CD4-positive, CD25-positive, alpha-beta regulatory T cell (primary cell): ENCODE measurements at regions not wholly inside any gene's neighbourhood (a gene's known extent, or its start where the extent isn't known, plus 50 kb on each side); places are given as distances from the start of the nearest gene placed in this dataset.

Experiments
- ATAC-seq, 2 donors: fragments of 150-1000 bp; cut with Tn5 transposase; one replicate each; pipeline ENCODE4 v1.10.0; 2021; ENCODE audit warnings: low read depth in 2 of 2, moderate number of reproducible peaks in 2 of 2, moderate library complexity in 1 of 2
- DNase-seq, 3 donors: peaks; one replicate each; pipeline versions ENCODE4 v3.0.0 to v3.0.0-alpha.2; 2012 to 2022; ENCODE audit warnings: mixed read lengths in 1 of 3
- H3K27ac ChIP-seq: one replicate; pipeline ENCODE4 v1.7.0; 2013; ENCODE audit warnings: mild to moderate bottlenecking, low read length; ENCODE audit not compliant: insufficient read depth, poor library complexity, severe bottlenecking
- H3K27me3 ChIP-seq: one replicate; pipeline ENCODE4 v1.7.0; 2013; ENCODE audit warnings: low read length; ENCODE audit not compliant: control insufficient read depth, insufficient read depth
- H3K36me3 ChIP-seq: one replicate; pipeline ENCODE4 v1.7.0; 2013; ENCODE audit warnings: mild to moderate bottlenecking, low read length, moderate library complexity; ENCODE audit not compliant: control insufficient read depth, insufficient read depth
- H3K4me1 ChIP-seq: 2 replicates; pipeline ENCODE4 v1.7.0; 2013; ENCODE audit warnings: mild to moderate bottlenecking, low read length; ENCODE audit not compliant: insufficient read depth, control insufficient read depth, poor library complexity, severe bottlenecking
- H3K4me3 ChIP-seq: one replicate; pipeline ENCODE4 v1.7.0; 2013; ENCODE audit warnings: low read depth, mild to moderate bottlenecking, low read length, moderate library complexity
- H3K9me3 ChIP-seq, 2 experiments: 1 replicate in 1 of 2; 2 replicates in 1 of 2; pipeline ENCODE4 v1.7.0; 2013; ENCODE audit warnings: low read length in 2 of 2, mild to moderate bottlenecking in 1 of 2, moderate library complexity in 1 of 2; ENCODE audit not compliant: control insufficient read depth in 2 of 2
- H3K27ac Mint-ChIP-seq, 3 donors: one replicate each; pipeline ENCODE4 v1.8.0; 2020 to 2022; ENCODE audit warnings: mild to moderate bottlenecking in 3 of 3, mixed read lengths in 3 of 3, moderate library complexity in 2 of 3
- H3K27me3 Mint-ChIP-seq: one replicate; pipeline ENCODE4 v1.8.0; 2022; ENCODE audit warnings: mild to moderate bottlenecking, mixed read lengths
- H3K36me3 Mint-ChIP-seq: one replicate; pipeline ENCODE4 v1.8.0; 2020; ENCODE audit warnings: mixed read lengths
- H3K4me1 Mint-ChIP-seq, 4 donors: one replicate each; pipeline ENCODE4 v1.8.0; 2020 to 2022; ENCODE audit warnings: mixed read lengths in 4 of 4, mild to moderate bottlenecking in 1 of 4
- H3K4me3 Mint-ChIP-seq, 4 donors: one replicate each; pipeline ENCODE4 v1.8.0; 2020 to 2022; ENCODE audit warnings: mild to moderate bottlenecking in 4 of 4, mixed read lengths in 4 of 4, moderate library complexity in 3 of 4
- H3K9me3 Mint-ChIP-seq, 7 donors: one replicate each; pipeline ENCODE4 v1.8.0; 2020 to 2022; ENCODE audit warnings: mixed read lengths in 7 of 7, mild to moderate bottlenecking in 3 of 7, moderate library complexity in 2 of 7

- Histone ChIP-seq H3K27ac (no peak overlapping the region), H3K9me3 (no peaks in the 10 kb centered on the region)
- H3K9me3 Mint-ChIP-seq, result peaks cover 0 to 10% (median 3%) of the 10 kb centered on the region in 7 donors
Measured at GRCh38 chr16:76164970-76165558, 112.1 kb upstream of the CNTNAP4 start.

GRCh38 chr16:76175718-76176117 is 101.5 kb upstream of the CNTNAP4 start:
- H3K9me3 ChIP-seq, result no peaks in the 10 kb centered on the region
- ATAC-seq, result no peak
- no peaks in the 10 kb centered on the region for H3K36me3 ChIP-seq
- no peak overlapping the region for H3K4me3 ChIP-seq
- Mint-ChIP-seq H3K27ac (no peak overlapping the region), H3K9me3 (peaks cover 0 to 22% (median 5%) of the 10 kb centered on the region in 7 donors), H3K36me3 (no peaks in the 10 kb centered on the region), H3K27me3 (no peaks in the 10 kb centered on the region), H3K4me1 (no peaks in the 10 kb centered on the region), H3K4me3 (no peak overlapping the region)
- no peak for DNase-seq
- H3K4me1 ChIP-seq, result no peaks in the 10 kb centered on the region
- H3K27me3 ChIP-seq, result no peaks in the 10 kb centered on the region
- H3K27ac ChIP-seq, result no peak overlapping the region

More at GRCh38 chr16:76164970-76165558, 112.1 kb upstream of the CNTNAP4 start:
- no peaks in the 10 kb centered on the region for H3K27me3 Mint-ChIP-seq
- H3K4me1 Mint-ChIP-seq, result no peaks in the 10 kb centered on the region
- no peak overlapping the region for H3K4me3 Mint-ChIP-seq
- H3K4me1 ChIP-seq, result no peaks in the 10 kb centered on the region
- DNase-seq (no peak), ATAC-seq (no peak)
- H3K36me3 ChIP-seq, result no peaks in the 10 kb centered on the region
- no peaks in the 10 kb centered on the region for H3K27me3 ChIP-seq
- no peak overlapping the region for H3K27ac Mint-ChIP-seq
- no peak overlapping the region for H3K4me3 ChIP-seq
- H3K36me3 Mint-ChIP-seq, result no peaks in the 10 kb centered on the region

GRCh38 chr16:76176153-76176552 is 101.0 kb upstream of the CNTNAP4 start:
- Mint-ChIP-seq H3K27ac (no peak overlapping the region), H3K27me3 (no peaks in the 10 kb centered on the region), H3K4me1 (no peaks in the 10 kb centered on the region), H3K36me3 (no peaks in the 10 kb centered on the region), H3K4me3 (no peak overlapping the region), H3K9me3 (peaks cover 0 to 22% (median 5%) of the 10 kb centered on the region in 7 donors)
- no peak overlapping the region for H3K4me3 ChIP-seq
- DNase-seq (no peak), ATAC-seq (no peak)
- H3K36me3 ChIP-seq, result no peaks in the 10 kb centered on the region
- no peak overlapping the region for H3K27ac ChIP-seq
- no peaks in the 10 kb centered on the region for H3K9me3 ChIP-seq
- H3K27me3 ChIP-seq, result no peaks in the 10 kb centered on the region
- no peaks in the 10 kb centered on the region for H3K4me1 ChIP-seq

- Mint-ChIP-seq H3K4me1 (no peaks in the 10 kb centered on the region), H3K9me3 (peaks cover 0 to 19% (median 5%) of the 10 kb centered on the region in 7 donors), H3K36me3 (no peaks in the 10 kb centered on the region), H3K4me3 (no peak overlapping the region), H3K27me3 (no peaks in the 10 kb centered on the region), H3K27ac (no peak overlapping the region)
- Histone ChIP-seq H3K4me1 (no peaks in the 10 kb centered on the region), H3K4me3 (no peak overlapping the region), H3K27me3 (no peaks in the 10 kb centered on the region), H3K9me3 (no peaks in the 10 kb centered on the region), H3K27ac (no peak overlapping the region), H3K36me3 (no peaks in the 10 kb centered on the region)
- DNase-seq, result no peak
- no peak for ATAC-seq
Measured at GRCh38 chr16:76176616-76177015, 100.6 kb upstream of the CNTNAP4 start.

GRCh38 chr16:76182041-76182635 is 95.1 kb upstream of the CNTNAP4 start:
- Histone ChIP-seq H3K4me3 (no peak overlapping the region), H3K9me3 (peaks cover 0 to 9% of the 10 kb centered on the region in 2 experiments), H3K36me3 (no peaks in the 10 kb centered on the region), H3K27me3 (no peaks in the 10 kb centered on the region), H3K27ac (no peak overlapping the region), H3K4me1 (no peaks in the 10 kb centered on the region)
- H3K9me3 Mint-ChIP-seq, result peaks cover 0 to 24% (median 9%) of the 10 kb centered on the region in 7 donors
- no peaks in the 10 kb centered on the region for H3K27me3 Mint-ChIP-seq
- ATAC-seq, result no peak
- no peak overlapping the region for H3K27ac Mint-ChIP-seq
- DNase-seq, result no peak
- H3K4me1 Mint-ChIP-seq, result no peaks in the 10 kb centered on the region
- no peak overlapping the region for H3K4me3 Mint-ChIP-seq
- no peaks in the 10 kb centered on the region for H3K36me3 Mint-ChIP-seq

- H3K27me3 ChIP-seq, result no peaks in the 10 kb centered on the region
- DNase-seq, result no peak
Measured at GRCh38 chr16:76183647-76184046, 93.6 kb upstream of the CNTNAP4 start.

GRCh38 chr16:76190057-76190456 is 87.1 kb upstream of the CNTNAP4 start:
- H3K9me3 ChIP-seq, result peaks cover 9 to 12% of the 10 kb centered on the region in 2 experiments
- no peak for DNase-seq
- no peak overlapping the region for H3K27ac ChIP-seq
- no peaks in the 10 kb centered on the region for H3K4me1 ChIP-seq
- Mint-ChIP-seq H3K36me3 (no peaks in the 10 kb centered on the region), H3K27me3 (no peaks in the 10 kb centered on the region), H3K27ac (no peak overlapping the region), H3K4me1 (no peaks in the 10 kb centered on the region), H3K4me3 (no peak overlapping the region), H3K9me3 (peaks cover 2 to 31% (median 6%) of the 10 kb centered on the region in 7 donors)
- H3K27me3 ChIP-seq, result no peaks in the 10 kb centered on the region
- no peak overlapping the region for H3K4me3 ChIP-seq
- H3K36me3 ChIP-seq, result no peaks in the 10 kb centered on the region
- ATAC-seq, result no peak

More at GRCh38 chr16:76183647-76184046, 93.6 kb upstream of the CNTNAP4 start:
- Mint-ChIP-seq H3K4me1 (no peaks in the 10 kb centered on the region), H3K4me3 (no peak overlapping the region), H3K36me3 (no peaks in the 10 kb centered on the region), H3K27ac (no peak overlapping the region), H3K27me3 (no peaks in the 10 kb centered on the region), H3K9me3 (peaks cover 0 to 36% (median 11%) of the 10 kb centered on the region in 7 donors)
- Histone ChIP-seq H3K4me3 (no peak overlapping the region), H3K27ac (no peak overlapping the region), H3K36me3 (no peaks in the 10 kb centered on the region), H3K9me3 (peaks cover 7 to 12% of the 10 kb centered on the region in 2 experiments), H3K4me1 (no peaks in the 10 kb centered on the region)
- no peak for ATAC-seq

- no peaks in the 10 kb centered on the region for H3K27me3 ChIP-seq
- Mint-ChIP-seq H3K4me3 (no peak overlapping the region), H3K27me3 (no peaks in the 10 kb centered on the region), H3K36me3 (no peaks in the 10 kb centered on the region), H3K9me3 (peaks cover 2 to 31% (median 7%) of the 10 kb centered on the region in 7 donors), H3K27ac (no peak overlapping the region), H3K4me1 (no peaks in the 10 kb centered on the region)
- DNase-seq (no peak), ATAC-seq (no peak)
- H3K9me3 ChIP-seq, result peaks cover 9 to 12% of the 10 kb centered on the region in 2 experiments
- no peaks in the 10 kb centered on the region for H3K4me1 ChIP-seq
- no peak overlapping the region for H3K4me3 ChIP-seq
- H3K36me3 ChIP-seq, result no peaks in the 10 kb centered on the region
- no peak overlapping the region for H3K27ac ChIP-seq
Measured at GRCh38 chr16:76190480-76190879, 86.7 kb upstream of the CNTNAP4 start.
